HUDEP-2 (cell line): ENCODE measurements at regions not wholly inside any gene's neighbourhood (a gene's known extent, or its start where the extent isn't known, plus 50 kb on each side); places are given as distances from the start of the nearest gene placed in this dataset.
"Not testable (repeated sequence)": the region's sequence is repeated elsewhere in the genome, so short reads cannot be mapped to it uniquely, and the experiment has no call there.

Experiments
- DNase-seq, 76 experiments: peaks; one replicate each; lab custom pipeline; 2025; ENCODE audit not compliant: unreplicated experiment in 76 of 76; lab: John Stamatoyannopoulos, UW

DNA sequence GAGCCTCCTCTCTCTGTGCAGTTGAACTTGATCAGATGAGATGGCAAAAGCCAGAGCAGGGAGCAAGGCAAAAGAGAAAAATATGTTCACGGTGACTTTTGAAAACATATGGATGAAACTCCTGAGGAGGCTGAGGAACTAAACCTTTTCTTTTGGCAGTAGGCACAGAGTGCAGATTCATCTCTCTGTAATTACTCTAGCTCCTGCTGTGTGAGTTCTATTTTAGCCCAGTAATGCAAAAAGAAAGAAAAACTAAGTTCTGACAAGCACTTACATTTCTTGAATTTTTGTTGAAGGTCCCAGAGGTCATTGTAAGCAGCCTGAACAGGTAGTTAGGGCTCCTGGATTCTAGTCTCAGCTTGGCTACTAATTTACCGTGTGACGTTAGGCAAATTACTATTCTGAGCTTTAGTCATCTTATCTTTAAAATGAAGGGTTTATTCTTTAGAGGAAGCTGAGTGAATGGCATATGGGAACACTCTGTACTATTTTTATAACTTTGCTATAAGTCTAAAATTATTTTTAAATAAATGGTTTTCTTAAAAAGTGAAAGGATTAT, 114.7 kb upstream of the NBPF26 start:
- DNase-seq = not testable (repeated sequence)

GRCh38 chr1:120609834-120610233, 113.9 kb upstream of the NBPF26 start:
- DNase-seq = not testable (repeated sequence)

DNA sequence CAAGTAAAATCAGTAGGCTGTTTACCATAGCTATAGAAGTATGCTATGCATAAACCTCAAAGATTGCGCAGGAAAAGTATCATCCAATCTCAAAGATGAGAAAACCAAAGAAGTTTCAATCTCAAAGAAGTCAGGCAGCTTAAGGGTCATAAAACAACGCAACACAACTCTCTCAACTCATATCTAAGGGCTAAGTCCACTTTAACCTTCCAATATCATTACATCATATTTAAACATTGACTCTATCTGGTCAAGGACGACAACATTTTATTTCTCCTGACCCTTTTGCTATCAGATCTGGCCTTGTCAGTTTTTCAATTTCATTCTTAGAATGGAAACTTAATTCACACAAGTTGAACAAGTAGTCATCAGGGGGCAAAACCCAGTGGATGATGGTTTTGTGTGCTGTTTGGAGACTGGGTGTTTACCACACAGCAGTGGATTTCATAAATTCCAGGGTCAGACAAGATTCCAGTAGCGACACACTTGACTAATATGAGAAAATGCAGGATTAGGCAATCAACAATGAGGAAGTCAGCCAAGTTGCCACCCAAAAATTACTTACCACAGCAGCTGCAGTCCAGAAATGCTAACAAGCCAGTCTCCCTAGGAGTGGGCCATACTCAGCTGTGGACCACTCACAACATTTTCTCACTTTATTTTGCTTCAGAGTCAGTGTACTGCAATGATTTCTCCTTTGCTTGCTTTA, 108.7 kb upstream of the NBPF26 start:
- not testable (repeated sequence) for DNase-seq

DNA sequence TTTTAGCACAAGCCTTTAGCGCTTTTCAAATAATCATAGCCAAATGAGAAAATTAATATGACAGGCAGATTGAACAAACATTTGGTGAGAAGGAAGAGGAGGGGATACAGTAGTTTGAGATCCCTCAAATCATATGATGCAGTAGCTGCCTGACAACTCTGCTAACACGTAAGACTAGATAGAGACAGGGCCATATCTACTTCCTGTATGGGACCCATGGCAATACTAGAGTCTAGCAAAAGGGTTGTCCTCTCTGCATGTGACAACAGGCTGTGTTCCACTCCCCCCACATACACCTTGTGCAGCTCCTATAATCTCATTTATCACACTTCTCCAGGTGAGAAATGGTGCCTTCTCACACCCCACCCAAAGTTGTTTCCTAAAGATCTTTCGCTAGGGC, 106.3 kb upstream of the NBPF26 start:
- not testable (repeated sequence) for DNase-seq

DNA sequence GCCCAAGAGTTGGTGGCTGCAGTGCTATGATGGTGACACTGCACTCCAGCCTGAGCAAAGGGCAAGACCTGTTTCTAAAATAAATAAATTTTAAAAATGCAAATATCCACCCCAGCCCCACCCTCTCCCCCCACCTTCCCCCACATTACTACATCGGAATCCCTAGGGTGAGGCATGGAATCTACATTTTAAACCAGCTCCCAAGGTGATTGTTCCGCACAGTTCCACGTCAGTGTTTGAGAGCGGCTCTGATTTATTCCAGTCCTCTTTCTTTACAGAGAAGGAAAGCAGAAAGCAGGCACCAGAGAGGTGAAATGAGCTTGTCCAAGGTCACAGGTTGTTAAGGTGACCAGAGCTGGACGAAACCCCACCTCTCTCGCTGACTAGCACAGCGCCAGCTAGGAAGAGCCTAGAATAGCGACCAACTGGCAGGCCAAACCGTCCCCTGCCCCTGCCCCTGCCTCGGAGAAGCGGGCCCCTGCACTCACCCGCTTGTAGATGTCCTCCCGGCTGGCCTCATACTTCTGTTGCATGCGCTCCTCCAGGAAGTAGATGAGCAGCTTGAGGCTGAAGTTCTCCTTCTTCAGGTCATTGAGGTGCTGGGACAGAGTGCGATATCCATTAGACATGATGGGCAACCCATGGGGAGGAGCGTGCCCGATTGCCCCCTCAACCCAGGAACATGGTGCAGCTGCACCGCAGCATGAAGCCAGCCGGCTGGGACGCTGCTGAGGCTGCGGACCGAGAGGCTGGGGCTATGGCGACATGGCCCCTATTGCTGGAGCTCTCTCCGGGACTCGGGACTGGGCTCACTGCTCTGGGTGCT, 103.7 kb upstream of the NBPF26 start:
- DNase-seq = not testable (repeated sequence)

DNA sequence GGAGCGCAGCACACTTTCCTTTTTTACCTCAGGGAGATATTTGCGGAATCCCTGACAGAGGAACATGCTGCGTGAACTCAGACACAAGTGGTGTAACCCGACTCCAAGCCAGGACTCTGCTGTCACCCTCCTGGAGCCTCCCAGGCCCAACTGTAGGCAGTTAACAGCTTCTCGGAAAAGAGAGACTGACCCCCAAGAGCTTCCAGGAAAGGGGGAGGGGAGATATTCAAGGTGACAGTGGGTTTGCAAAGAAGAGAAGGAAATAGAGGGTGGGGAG, 103.1 kb upstream of the NBPF26 start:
- DNase-seq = not testable (repeated sequence)

- DNase-seq = not testable (repeated sequence)
Measured at GRCh38 chr1:120621278-120621677, 102.5 kb upstream of the NBPF26 start.

DNA sequence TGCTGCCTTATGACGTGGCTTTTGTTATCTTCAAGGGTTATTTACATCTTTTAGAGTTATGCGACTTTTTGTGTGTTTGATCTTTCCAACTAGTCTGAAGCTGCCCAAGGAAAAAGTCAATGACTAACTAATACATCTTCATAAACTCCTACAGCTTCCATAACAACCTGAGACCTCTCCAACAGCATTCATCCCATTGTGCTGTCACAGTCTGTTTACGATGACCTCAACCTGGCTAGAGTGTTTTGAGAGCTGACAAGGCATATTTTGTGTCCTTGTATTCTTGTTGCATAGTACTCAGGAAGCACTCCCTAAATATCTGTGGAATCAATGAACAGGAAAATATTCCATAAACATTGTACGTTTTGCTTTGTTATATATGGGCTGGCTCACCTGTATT, 100.2 kb upstream of the NBPF26 start:
- DNase-seq = not testable (repeated sequence)

DNA sequence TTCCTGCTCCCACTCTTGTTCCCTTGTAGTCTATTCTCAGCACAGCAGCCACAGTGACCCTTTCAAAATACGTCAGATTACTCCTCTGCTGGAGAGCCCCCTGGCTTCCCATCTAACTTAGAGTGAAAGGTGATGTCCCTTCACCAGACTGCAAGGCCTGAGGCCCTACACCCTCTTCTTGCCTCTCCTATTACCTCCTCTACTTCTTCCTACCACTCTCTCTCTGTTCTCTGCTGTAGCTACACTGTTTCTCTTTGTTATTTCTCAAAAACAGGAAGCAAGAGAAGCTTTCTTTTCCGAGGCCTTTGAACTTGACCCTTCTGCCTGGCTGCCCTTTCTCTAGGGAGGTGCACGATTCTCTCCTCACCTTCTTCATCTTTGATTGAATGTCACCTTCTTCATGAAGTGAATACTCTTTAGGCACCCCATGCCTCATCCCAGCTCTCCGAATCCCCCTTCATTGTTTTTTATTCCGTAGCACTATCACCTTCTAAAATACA, 99.1 kb upstream of the NBPF26 start:
- not testable (repeated sequence) for DNase-seq

GRCh38 chr1:120629832-120630455, 93.8 kb upstream of the NBPF26 start:
- not testable (repeated sequence) for DNase-seq

- not testable (repeated sequence) for DNase-seq
Measured at GRCh38 chr1:120634816-120635806, 88.6 kb upstream of the NBPF26 start.

DNA sequence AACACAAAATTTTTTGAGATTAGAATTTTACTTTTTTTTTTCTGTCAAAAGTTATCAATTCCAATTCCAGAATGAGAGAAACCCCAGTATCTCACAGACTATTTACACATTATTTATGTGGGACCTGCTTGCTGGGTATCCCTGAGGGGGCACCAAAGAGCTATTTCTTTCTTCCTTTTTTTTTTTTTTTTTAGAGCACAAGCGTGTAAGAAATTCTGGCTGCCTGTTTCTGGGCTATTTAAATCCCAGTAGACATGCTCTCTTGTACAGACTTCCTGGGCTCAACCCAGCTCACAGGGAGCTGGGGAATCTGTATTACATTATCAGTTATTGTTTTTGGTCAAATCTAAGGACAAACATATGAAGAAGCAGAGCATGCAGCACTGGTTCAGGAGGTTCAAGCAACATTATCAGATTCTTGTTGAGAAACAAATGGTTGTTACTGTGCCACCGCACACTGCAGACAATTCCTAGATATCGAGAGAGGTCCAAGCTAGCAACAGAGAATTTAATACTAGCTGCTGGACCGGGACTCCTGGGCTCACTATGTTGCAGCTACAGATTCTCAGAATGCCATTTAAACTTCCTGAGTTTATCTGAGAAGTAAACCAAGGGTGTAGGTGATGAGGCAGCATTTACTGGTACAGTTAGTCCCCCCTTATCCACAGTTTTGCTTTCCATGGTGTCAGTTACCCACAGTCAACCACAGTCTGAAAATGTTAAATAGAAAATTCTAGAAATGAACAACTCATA, 83.3 kb upstream of the NBPF26 start:
- DNase-seq = not testable (repeated sequence)

DNA sequence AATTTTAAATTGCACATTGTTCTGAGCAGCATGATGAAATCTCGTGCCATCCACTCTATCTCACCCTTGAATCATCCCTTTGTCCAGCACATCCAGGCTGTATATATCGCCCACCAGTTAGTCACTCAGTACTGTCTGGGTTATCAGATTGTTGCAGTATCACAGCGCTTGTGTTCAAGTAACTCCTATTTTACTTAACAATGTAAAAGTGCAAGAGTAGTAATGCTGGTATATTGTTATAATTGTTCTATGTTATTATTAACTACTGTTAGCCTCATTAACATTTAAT, 82.8 kb upstream of the NBPF26 start:
- not testable (repeated sequence) for DNase-seq

DNA sequence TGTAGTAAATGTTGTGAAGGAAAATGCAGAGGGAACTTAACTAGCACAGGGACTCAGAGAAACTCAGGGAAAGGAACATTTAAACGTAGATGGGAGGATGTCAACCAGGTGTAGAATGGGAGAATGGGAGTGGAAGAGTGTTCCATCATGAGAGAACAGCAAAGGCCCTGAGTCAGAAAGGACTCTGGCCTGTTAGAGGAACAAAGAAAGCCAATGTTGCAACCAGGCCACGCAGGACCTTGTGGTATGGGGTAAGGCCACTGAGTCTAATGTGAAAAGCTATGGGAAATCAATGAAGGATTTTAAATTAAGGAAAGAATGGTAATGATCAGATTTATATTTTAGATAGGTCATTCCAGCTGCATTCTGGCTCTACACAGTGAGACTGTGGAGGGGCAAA, 76.6 kb upstream of the NBPF26 start:
- not testable (repeated sequence) for DNase-seq

GRCh38 chr1:120648915-120649623, 74.7 kb upstream of the NBPF26 start:
- DNase-seq = not testable (repeated sequence)

DNA sequence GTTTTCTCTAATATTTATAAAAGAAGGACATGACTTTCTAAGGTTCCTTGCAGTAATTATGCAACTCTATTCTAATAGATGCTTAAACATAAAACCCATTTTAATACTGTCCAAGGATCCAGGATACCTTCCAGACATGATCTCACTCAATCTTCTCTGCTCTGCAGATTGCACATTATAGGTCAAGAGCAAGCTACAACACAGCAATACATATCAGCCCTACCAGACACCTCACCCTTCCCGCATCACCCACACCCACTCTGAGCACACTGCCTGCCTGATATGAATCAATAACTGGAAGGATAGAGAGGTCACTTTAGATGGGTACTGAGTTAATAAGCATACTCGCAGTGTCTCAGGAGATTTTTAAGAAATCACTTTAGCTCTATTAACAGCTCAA, 74.0 kb upstream of the NBPF26 start:
- DNase-seq = not testable (repeated sequence)

- DNase-seq = not testable (repeated sequence)
Measured at GRCh38 chr1:120654114-120654513, 69.6 kb upstream of the NBPF26 start.

DNA sequence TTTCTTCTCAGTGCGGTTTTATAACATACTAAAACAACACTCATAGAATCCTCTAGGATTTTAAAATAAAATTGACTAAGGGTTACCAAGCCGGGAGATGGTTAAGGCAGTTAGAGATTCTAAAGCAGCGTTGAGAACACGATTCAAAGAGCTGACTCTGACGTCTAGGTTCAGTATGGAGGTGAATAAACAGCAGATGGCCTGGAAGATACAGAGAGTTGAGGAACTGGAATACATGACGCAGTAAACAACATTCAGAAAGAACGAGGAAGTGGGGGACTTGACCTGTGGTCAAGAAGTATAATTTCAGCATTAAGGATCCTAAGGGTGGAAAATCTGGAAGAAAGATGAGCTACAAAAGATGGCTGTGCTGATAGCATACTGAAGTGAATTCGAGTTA, 68.4 kb upstream of the NBPF26 start:
- DNase-seq = not testable (repeated sequence)

- not testable (repeated sequence) for DNase-seq
Measured at GRCh38 chr1:120656116-120656515, 67.6 kb upstream of the NBPF26 start.
